ENCODE measurements at regions not wholly inside any gene's neighbourhood (a gene's known extent, or its start where the extent isn't known, plus 50 kb on each side); places are given as distances from the start of the nearest gene placed in this dataset.

- TF ChIP-seq Cebpa-rat (IDR thresholded peaks at IDR 0.05): no peak
- Histone ChIP-seq H3K9me3 (no peaks in the 10 kb centered on the region), H3K27ac (no peak overlapping the region), H3K4me1 (peaks cover 8% of the 10 kb centered on the region; the same call in 1 of the 2 replicates), H3K27me3 (no peaks in the 10 kb centered on the region), H3K4me3 (no peak overlapping the region), H4K20me1 (no peaks in the 10 kb centered on the region), H3K9ac (no peak overlapping the region), H3K4me2 (no peak overlapping the region), H3K36me3 (no peaks in the 10 kb centered on the region)
These were observed 188.7 kb downstream of the FGFR2 start for GRCh38 chr10:121409466-121410104.

DNA sequence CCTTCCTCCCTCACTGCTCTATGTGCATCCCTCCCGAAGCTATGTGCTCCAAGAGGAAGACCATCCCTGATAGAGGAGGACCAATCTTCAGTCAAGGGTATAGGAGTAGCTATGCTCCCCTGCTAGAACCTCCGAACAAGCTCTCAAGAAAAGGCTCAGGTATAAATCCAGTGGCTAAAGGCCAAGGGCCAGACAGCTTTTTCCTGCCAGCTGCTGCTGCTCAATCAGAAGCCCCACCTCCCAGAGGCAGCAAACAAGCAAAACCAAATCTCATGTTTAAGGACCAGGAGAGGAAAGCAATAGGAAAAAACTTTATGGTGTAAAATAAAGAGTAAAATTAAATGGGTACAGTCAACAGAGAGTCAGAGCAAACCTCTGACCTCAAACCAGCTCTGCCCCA is 187.2 kb downstream of the FGFR2 start:
- Histone ChIP-seq H3K36me3 (no peaks in the 10 kb centered on the region), H3K4me1 (peaks cover 8% of the 10 kb centered on the region; the same call in 1 of the 2 replicates), H3K9ac (no peak overlapping the region), H3K4me2 (no peak overlapping the region), H3K9me3 (no peaks in the 10 kb centered on the region), H3K4me3 (no peak overlapping the region), H3K27ac (no peak overlapping the region), H4K20me1 (no peaks in the 10 kb centered on the region), H3K27me3 (no peaks in the 10 kb centered on the region)
- TF ChIP-seq Cebpa-rat (IDR thresholded peaks at IDR 0.05): no peak

DNA sequence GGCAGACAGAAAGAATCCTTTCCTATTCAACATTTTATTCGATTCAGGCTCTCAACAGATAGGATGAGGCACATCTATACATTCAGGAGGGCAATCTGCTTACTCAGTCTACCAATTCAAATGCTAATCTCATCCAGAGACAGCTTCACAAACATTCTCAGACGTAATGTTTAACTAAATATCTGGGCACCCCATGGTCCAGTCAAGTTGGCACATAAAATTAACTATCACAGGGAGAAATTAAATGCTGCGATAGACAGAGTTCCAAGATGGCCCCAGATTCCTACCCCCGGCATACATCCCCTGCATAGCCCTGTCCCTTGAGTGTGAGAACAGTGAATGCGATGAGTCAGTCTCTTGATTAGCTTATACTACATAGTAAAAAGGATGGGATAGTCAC is 184.3 kb downstream of the FGFR2 start:
- no peaks in the 10 kb centered on the region for H3K36me3 ChIP-seq
- H3K27ac ChIP-seq: no peak overlapping the region
- H3K9me3 ChIP-seq: no peaks in the 10 kb centered on the region
- TF ChIP-seq Cebpa-rat (IDR thresholded peaks at IDR 0.05): no peak
- H3K27me3 ChIP-seq: no peaks in the 10 kb centered on the region
- peaks cover 8% of the 10 kb centered on the region; the same call in 1 of the 2 replicates for H3K4me1 ChIP-seq
- H3K9ac ChIP-seq: no peak overlapping the region
- H4K20me1 ChIP-seq: no peaks in the 10 kb centered on the region
- H3K4me2 ChIP-seq: no peak overlapping the region
- no peak overlapping the region for H3K4me3 ChIP-seq

GRCh38 chr10:121414366-121415062 is 183.7 kb downstream of the FGFR2 start:
- H3K9ac ChIP-seq: no peak overlapping the region
- no peak for TF ChIP-seq Cebpa-rat (IDR thresholded peaks at IDR 0.05)
- H3K4me1 ChIP-seq: peaks cover 8% of the 10 kb centered on the region; the same call in 1 of the 2 replicates
- no peak overlapping the region for H3K27ac ChIP-seq
- no peak overlapping the region for H3K4me3 ChIP-seq
- no peaks in the 10 kb centered on the region for H4K20me1 ChIP-seq
- H3K4me2 ChIP-seq: no peak overlapping the region
- H3K36me3 ChIP-seq: no peaks in the 10 kb centered on the region
- no peaks in the 10 kb centered on the region for H3K9me3 ChIP-seq
- H3K27me3 ChIP-seq: no peaks in the 10 kb centered on the region

DNA sequence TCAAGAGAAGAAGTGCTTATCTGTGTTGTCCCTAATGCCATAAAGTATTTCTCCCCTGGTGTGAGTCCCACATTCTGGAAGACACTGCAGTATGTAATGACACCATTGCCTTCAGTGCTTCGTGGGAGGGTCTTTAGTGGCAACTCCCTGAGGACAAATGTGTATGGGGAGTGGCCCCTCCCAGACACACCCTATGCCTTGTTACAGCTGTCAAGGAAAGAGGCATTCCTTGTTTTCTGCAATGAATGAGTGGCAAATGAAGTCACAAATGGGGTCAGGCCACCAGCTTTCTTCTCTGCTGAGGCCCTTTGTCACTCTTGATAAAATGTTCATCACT is 183.2 kb downstream of the FGFR2 start:
- no peak overlapping the region for H3K9ac ChIP-seq
- no peak for TF ChIP-seq Cebpa-rat (IDR thresholded peaks at IDR 0.05)
- H3K9me3 ChIP-seq: no peaks in the 10 kb centered on the region
- peaks cover 7% of the 10 kb centered on the region; the same call in 1 of the 2 replicates for H3K4me1 ChIP-seq
- H3K4me2 ChIP-seq: no peak overlapping the region
- H3K36me3 ChIP-seq: no peaks in the 10 kb centered on the region
- no peaks in the 10 kb centered on the region for H3K27me3 ChIP-seq
- H3K27ac ChIP-seq: no peak overlapping the region
- H3K4me3 ChIP-seq: no peak overlapping the region
- no peaks in the 10 kb centered on the region for H4K20me1 ChIP-seq

DNA sequence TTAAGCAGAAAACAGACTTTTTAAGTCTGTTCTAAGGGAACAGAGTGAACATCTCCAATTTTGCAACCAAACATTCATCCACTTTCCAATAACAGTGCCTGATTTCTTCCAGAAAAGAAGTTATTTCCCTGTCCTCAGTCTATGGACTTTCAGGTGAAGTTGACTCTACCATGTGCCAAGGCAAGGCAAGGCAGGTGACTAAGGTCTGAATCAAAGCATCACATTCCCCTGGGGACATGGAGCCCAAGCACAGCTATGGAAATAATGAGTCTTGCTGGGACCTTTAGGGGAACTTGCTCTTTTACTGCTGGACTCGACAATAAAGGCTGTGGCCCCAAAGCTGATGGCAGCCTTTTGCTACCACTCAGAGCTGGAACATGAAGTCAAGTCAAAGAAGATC is 182.2 kb downstream of the FGFR2 start:
- TF ChIP-seq Cebpa-rat (IDR thresholded peaks at IDR 0.05): no peak
- no peaks in the 10 kb centered on the region for H3K4me1 ChIP-seq

GRCh38 chr10:121417298-121417697 is 180.9 kb downstream of the FGFR2 start:
- TF ChIP-seq Cebpa-rat (IDR thresholded peaks at IDR 0.05): no peak
- H3K9ac ChIP-seq: no peak overlapping the region
- no peak overlapping the region for H3K4me3 ChIP-seq
- no peaks in the 10 kb centered on the region for H4K20me1 ChIP-seq
- H3K4me1 ChIP-seq: no peaks in the 10 kb centered on the region
- no peaks in the 10 kb centered on the region for H3K27me3 ChIP-seq
- no peaks in the 10 kb centered on the region for H3K36me3 ChIP-seq
- no peak overlapping the region for H3K4me2 ChIP-seq
- H3K27ac ChIP-seq: no peak overlapping the region
- H3K9me3 ChIP-seq: no peaks in the 10 kb centered on the region

More for the DNA sequence above, 182.2 kb downstream of the FGFR2 start:
- Histone ChIP-seq H3K36me3 (no peaks in the 10 kb centered on the region), H3K27ac (no peak overlapping the region), H3K27me3 (no peaks in the 10 kb centered on the region), H3K4me3 (no peak overlapping the region), H4K20me1 (no peaks in the 10 kb centered on the region), H3K9ac (no peak overlapping the region), H3K4me2 (no peak overlapping the region), H3K9me3 (no peaks in the 10 kb centered on the region)

DNA sequence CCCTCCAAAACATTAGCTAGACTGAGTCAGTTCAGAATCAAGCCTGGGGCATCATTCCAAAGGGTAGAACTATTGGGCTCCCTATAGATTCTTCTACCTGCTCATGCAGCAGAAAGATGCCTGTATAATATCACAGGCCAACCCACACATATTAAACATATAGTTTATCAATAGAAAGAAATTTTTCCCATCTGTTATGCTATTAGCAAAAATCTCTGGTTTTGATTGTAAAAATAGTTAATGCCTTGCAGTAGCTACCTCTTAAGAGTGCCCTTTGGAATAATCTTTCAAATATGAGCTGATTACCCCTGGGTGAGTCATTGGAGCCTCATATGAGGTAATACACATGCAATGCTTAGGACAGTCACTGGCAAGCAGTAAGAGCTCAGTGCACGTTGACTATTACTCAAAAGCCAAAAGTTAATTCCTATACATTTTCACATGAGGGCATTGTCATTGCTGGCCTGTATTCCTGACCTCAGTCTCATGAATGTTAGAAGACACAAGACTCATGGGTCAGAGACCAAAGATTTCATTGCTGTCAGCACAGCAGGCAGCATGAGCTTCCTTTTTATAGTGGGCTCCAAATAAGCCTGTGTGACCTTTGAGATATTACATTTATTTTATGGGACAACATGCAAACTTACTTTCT is 180.0 kb downstream of the FGFR2 start:
- Histone ChIP-seq H3K36me3 (no peaks in the 10 kb centered on the region), H3K27me3 (no peaks in the 10 kb centered on the region), H3K4me2 (no peak overlapping the region), H3K9ac (no peak overlapping the region), H3K27ac (no peak overlapping the region), H3K9me3 (no peaks in the 10 kb centered on the region), H4K20me1 (no peaks in the 10 kb centered on the region), H3K4me1 (no peaks in the 10 kb centered on the region), H3K4me3 (no peak overlapping the region)
- no peak for TF ChIP-seq Cebpa-rat (IDR thresholded peaks at IDR 0.05)

DNA sequence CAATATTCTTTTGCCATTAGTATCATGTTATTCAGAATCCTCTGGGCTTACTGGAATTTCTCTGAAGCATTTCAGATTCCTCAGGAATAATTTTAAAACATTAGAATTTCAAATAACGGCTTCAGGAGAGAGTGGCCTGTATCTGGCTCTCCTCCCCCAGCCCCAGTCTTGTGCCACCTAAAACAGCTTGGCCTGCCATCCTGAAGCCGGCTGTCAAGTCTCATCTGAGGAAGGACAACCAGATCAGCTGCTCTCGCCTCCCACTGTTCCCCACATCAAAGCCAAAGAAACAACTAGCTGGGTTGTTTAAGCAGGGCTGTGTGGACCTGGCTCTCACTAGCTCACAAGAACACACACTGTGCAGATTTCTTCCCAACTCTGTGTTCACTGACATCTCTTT is 178.2 kb downstream of the FGFR2 start:
- H3K27ac ChIP-seq: no peak overlapping the region
- no peak for TF ChIP-seq Cebpa-rat (IDR thresholded peaks at IDR 0.05)

GRCh38 chr10:121422096-121422495 is 176.1 kb downstream of the FGFR2 start:
- no peak overlapping the region for H3K4me2 ChIP-seq
- H3K27ac ChIP-seq: no peak overlapping the region
- no peaks in the 10 kb centered on the region for H3K36me3 ChIP-seq
- no peaks in the 10 kb centered on the region for H4K20me1 ChIP-seq
- TF ChIP-seq Cebpa-rat (IDR thresholded peaks at IDR 0.05): no peak
- H3K9me3 ChIP-seq: no peaks in the 10 kb centered on the region
- no peak overlapping the region for H3K9ac ChIP-seq
- H3K27me3 ChIP-seq: no peaks in the 10 kb centered on the region
- H3K4me1 ChIP-seq: no peaks in the 10 kb centered on the region
- no peak overlapping the region for H3K4me3 ChIP-seq

More for the DNA sequence above, 178.2 kb downstream of the FGFR2 start:
- H4K20me1 ChIP-seq: no peaks in the 10 kb centered on the region
- H3K27me3 ChIP-seq: no peaks in the 10 kb centered on the region
- no peak overlapping the region for H3K9ac ChIP-seq
- no peaks in the 10 kb centered on the region for H3K4me1 ChIP-seq
- no peaks in the 10 kb centered on the region for H3K36me3 ChIP-seq
- H3K4me2 ChIP-seq: no peak overlapping the region
- H3K9me3 ChIP-seq: no peaks in the 10 kb centered on the region
- no peak overlapping the region for H3K4me3 ChIP-seq

All from BLaER1 (cell line).